Stimulated activated CD4-positive, alpha-beta T cell treated with anti-CD3 and anti-CD28 coated beads, Interleukin-12 subunit alpha, Interleukin-12 subunit beta, amount 100 ng/mL, for 48 hours (primary cell): ENCODE measurements at regions not wholly inside any gene's neighbourhood (a gene's known extent, or its start where the extent isn't known, plus 50 kb on each side); places are given as distances from the start of the nearest gene placed in this dataset.
A peak's percentile ranks its signal among the peaks of the same experiment; 100 is the strongest.
"Not testable (repeated sequence)": the region's sequence is repeated elsewhere in the genome, so short reads cannot be mapped to it uniquely, and the experiment has no call there.

Experiments used
- DNase-seq, 3 donors: peaks; one replicate each; pipeline ENCODE4 v3.0.0-alpha.2; 2020; ENCODE audit warnings: low read depth in 2 of 3, low spot score in 1 of 3

DNA sequence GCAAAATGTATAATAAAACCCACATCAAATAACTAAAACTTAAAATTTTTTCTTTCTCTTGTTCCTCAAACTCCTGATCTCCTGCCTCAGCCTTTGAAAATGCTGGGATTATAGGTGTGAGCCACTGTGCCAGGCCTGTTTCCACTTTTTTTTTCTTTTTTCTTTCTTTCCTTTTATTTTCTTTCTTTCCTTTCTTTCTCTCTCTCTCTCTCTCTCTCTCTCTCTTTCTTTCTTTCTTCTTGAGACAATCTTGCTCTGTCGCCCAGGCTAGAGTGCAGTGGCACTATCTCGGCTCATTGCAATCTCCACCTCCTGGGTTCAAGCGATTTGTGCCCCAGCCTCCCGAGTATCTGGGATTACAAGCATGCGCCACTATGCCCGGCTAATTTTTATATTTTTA is 164.6 kb downstream of the OR2B2 start:
- no peak for DNase-seq

DNA sequence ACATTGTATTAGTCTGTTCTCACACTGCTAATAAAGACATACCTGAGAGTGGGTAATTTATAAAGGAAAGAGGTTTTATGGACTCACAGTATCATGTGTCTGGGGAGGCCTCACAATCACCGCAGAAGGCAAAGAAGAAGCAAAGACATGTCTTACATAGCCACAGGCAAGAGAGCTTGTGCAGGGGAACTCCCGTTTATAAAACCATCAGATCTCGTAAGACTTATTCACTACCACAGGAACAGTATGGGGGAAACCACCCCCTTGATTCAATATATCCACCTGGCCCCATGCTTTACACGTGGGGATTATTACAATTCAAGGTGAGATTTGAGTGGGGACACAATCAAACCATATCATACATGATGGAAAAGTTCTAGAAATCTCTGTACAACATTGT is 165.3 kb downstream of the OR2B2 start:
- DNase-seq, result not testable (repeated sequence)

GRCh38 chr6:27743787-27744186 is 168.4 kb downstream of the OR2B2 start:
- DNase-seq, result no peak

GRCh38 chr6:27742833-27743573 is 169.2 kb downstream of the OR2B2 start:
- no peak for DNase-seq

- not testable (repeated sequence) for DNase-seq
Measured at GRCh38 chr6:27739902-27740301, 172.3 kb downstream of the OR2B2 start.

DNA sequence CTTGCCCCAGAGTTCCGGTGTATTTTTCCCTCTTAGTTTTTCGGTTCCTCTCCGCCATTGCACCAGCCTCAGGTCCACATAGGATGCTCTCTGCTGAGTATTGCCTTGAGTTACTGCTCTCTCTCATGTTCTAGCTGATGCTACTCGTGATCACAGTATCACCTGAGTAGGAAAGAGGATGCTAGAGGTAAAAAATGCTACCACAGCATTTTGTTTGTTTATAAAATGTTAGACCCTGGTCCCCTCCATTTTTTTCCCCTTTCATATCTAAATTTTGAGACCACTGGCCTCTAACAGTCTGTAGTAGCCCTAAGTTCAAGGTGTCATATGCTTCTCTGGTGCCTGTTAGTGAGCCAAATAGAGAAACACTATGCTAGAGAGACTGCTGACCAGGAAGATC is 175.5 kb downstream of the OR2B2 start:
- no peak for DNase-seq

DNA sequence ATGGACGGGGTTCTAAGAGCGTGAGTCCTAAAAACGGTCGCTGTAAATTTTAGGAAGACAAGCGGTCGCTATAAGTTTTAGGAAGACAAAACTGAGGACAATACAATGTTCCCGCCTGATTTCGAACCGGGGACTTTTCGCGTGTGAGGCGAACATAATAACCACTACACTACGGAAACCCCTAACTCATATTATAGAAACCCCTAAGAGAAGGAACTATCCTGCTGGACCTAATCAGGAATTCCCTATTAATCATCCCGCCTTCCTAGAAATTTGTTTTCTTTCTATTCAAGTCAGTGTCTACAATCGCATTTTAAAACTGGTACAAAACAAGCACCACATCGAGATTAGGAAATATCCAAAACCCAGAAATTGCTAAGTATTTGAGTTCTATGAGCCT is 183.8 kb downstream of the OR2B2 start:
- DNase-seq, result no peak

DNA sequence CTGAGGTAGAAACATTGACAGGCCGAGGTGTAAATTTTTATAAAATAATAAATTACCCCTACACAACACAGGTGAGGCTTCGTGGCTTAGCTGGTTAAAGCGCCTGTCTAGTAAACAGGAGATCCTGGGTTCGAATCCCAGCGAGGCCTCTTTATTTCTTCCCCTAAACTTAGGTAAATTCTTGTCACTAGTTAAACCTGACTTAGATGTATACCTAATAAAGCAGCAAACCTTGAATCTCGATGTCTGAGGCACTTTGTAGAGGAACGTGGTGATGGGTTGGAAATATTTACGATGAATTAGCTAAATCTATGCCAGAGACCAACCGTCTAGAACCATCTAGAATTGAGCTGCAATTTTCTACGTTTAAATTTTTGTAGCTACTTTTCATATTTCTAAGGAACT is 185.6 kb downstream of the OR2B2 start:
- peak in 1 of 3 donors; percentile 8 for DNase-seq

- peak in 2 of 3 donors; percentile 16 to 26 for DNase-seq
Measured at GRCh38 chr6:27720607-27721580, 191.3 kb downstream of the OR2B2 start.

DNA sequence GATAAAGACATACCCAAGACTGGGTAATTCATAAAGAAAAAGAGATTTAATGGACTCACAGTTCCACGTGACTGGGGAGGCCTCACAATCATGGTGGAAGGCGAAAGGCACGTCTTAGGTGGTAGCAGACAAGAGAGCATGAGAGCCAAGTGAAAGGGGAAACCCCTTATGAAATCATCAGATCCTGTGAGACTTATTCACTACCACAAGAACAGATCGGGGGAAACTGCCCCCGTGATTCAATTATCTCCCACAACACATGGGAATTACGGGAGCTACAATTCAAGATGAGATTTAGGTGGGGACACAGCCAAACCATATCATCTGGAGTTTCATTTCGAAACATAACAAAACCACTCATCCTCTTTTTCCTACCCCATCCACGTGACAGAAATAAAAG is 193.2 kb downstream of the OR2B2 start:
- DNase-seq, result peak in 1 of 3 donors; percentile 13

DNA sequence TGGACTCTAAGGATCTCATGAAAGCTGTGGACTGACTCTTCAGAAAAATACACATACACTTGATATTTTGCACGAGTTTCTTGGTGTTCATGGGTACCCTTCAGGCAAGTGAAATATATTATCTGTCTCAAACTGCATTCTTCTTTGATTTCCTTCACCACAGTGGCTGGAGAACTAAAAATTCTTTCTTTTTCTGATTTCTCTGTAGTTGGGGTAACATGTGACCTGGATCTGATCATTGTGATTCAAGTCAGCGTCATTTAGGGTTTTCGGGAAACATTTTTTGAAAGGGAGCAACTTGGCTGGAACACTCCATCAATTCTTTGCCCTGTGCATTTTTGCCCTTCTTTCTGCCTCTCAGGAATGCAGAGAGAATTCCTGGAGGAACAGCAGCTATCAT is 205.8 kb downstream of the OR2B2 start:
- DNase-seq, result no peak

GRCh38 chr6:27700337-27700736 is 211.9 kb downstream of the OR2B2 start:
- DNase-seq, result no peak

GRCh38 chr6:27694547-27694874 is 217.7 kb downstream of the OR2B2 start:
- DNase-seq, result no peak

- DNase-seq, result no peak
Measured at GRCh38 chr6:27693766-27694546, 218.2 kb downstream of the OR2B2 start.

GRCh38 chr6:27692133-27692532 is 219.2 kb upstream of the ZNF184 start:
- not testable (repeated sequence) for DNase-seq

DNA sequence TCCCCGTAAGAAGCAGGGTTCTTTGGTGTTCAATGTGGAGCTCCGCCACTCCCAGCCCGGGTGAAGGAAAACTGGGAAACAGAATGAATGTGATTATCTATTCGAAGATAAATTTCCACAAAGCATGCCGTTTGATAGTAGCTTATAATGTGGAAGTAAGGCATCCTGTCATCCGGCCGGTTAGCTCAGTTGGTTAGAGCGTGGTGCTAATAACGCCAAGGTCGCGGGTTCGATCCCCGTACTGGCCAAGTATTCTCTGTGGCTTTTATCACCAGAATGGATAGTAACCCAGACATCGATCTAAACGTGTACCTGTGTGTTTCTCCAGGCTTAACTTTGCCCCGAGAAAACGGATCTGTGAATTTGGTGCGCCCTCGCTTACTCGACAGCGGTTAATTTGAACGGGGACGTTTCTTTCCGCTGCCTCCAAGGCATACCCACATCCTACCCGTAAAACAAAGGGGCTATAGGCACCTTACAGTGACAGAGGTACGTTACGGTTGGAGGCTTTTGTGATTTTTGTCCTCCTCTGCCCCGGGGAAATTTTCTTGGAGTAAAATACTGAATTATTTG is 215.2 kb upstream of the ZNF184 start:
- peak; percentile 70 to 89 (median 81) for DNase-seq

GRCh38 chr6:27687154-27688013 is 214.5 kb upstream of the ZNF184 start:
- DNase-seq, result peak; percentile 73 to 80 (median 78)

DNA sequence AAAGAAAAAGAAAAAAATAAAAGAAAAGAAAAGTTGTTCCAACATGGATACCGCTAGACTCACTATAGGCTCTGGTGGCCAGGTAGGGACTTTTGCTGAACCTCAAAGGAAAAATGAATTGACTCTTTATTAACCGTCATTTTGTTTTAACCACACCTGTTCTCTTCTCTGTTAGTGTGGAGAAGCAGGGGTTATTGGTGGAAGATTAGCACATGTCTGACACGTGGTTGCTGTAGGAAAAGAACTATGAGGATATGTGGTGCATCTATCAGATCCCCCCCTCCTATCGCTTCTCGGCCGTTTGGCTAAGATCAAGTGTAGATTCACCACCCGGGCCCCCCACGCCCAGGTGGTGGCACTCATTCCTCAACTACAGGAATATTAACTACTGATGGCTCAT is 212.4 kb upstream of the ZNF184 start:
- no peak for DNase-seq

- DNase-seq, result peak; percentile 58 to 66 (median 66)
Measured at GRCh38 chr6:27684264-27685211, 211.6 kb upstream of the ZNF184 start.
